HEK293 (cell line): ENCODE measurements at regions not wholly inside any gene's neighbourhood (a gene's known extent, or its start where the extent isn't known, plus 50 kb on each side); places are given as distances from the start of the nearest gene placed in this dataset.

Source experiments
- ZNF513 ChIP-seq: fragments of 450-650 bp; IDR thresholded peaks from 2 replicates; pipeline ENCODE4 v1.5.1; 2018; ENCODE audit warnings: missing biosample characterization, missing genetic modification characterization
- ZNF624 ChIP-seq: fragments of 450-650 bp; formaldehyde crosslinking; IDR thresholded peaks from 2 replicates; pipeline ENCODE4 v1.5.1; 2017; ENCODE audit warnings: missing biosample characterization, missing genetic modification characterization
- TF ChIP-seq, protein P1 (sequence below): fragments of 450-650 bp; formaldehyde crosslinking; IDR thresholded peaks from 2 replicates; pipeline ENCODE4 v1.5.1; 2016; ENCODE audit warnings: missing biosample characterization, missing genetic modification characterization

GRCh38 chr4:144203155-144203554 is 62.6 kb upstream of the GYPA start:
- TF ChIP-seq, protein P1, sequence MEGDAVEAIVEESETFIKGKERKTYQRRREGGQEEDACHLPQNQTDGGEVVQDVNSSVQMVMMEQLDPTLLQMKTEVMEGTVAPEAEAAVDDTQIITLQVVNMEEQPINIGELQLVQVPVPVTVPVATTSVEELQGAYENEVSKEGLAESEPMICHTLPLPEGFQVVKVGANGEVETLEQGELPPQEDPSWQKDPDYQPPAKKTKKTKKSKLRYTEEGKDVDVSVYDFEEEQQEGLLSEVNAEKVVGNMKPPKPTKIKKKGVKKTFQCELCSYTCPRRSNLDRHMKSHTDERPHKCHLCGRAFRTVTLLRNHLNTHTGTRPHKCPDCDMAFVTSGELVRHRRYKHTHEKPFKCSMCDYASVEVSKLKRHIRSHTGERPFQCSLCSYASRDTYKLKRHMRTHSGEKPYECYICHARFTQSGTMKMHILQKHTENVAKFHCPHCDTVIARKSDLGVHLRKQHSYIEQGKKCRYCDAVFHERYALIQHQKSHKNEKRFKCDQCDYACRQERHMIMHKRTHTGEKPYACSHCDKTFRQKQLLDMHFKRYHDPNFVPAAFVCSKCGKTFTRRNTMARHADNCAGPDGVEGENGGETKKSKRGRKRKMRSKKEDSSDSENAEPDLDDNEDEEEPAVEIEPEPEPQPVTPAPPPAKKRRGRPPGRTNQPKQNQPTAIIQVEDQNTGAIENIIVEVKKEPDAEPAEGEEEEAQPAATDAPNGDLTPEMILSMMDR = no peak
- no peak for TF ChIP-seq ZNF513 (tag by site-specific recombination)
- TF ChIP-seq ZNF624 (tag by site-specific recombination) = no peak
